ENCODE measurements at regions not wholly inside any gene's neighbourhood (a gene's known extent, or its start where the extent isn't known, plus 50 kb on each side); places are given as distances from the start of the nearest gene placed in this dataset.

GRCh38 chr10:43965918-43966570, 317.4 kb upstream of the ZNF32 start:
- no peak for DNase-seq

- peak; percentile 63 for DNase-seq
These were observed 316.6 kb upstream of the ZNF32 start for GRCh38 chr10:43965033-43965917.

GRCh38 chr10:43964486-43964885, 315.8 kb upstream of the ZNF32 start:
- no peak for DNase-seq

- DNase-seq = no peak
These were observed 315.2 kb upstream of the ZNF32 start for GRCh38 chr10:43963793-43964425.

GRCh38 chr10:43963379-43963778, 314.7 kb upstream of the ZNF32 start:
- no peak for DNase-seq

- no peak for DNase-seq
These were observed 313.9 kb upstream of the ZNF32 start for GRCh38 chr10:43962346-43963191.

- DNase-seq = no peak
These were observed 313.1 kb upstream of the ZNF32 start for GRCh38 chr10:43961523-43962345.

- no peak for DNase-seq
These were observed 312.3 kb upstream of the ZNF32 start for GRCh38 chr10:43960981-43961380.

- no peak for DNase-seq
These were observed 311.8 kb upstream of the ZNF32 start for GRCh38 chr10:43960477-43960876.

- no peak for DNase-seq
These were observed 311.4 kb upstream of the ZNF32 start for GRCh38 chr10:43960135-43960415.

GRCh38 chr10:43959364-43960134, 310.9 kb upstream of the ZNF32 start:
- DNase-seq = no peak

- DNase-seq = no peak
These were observed 310.3 kb upstream of the ZNF32 start for GRCh38 chr10:43958964-43959363.

GRCh38 chr10:43958071-43958432, 309.4 kb upstream of the ZNF32 start:
- DNase-seq = no peak

GRCh38 chr10:43957267-43958070, 308.8 kb upstream of the ZNF32 start:
- DNase-seq = no peak

- no peak for DNase-seq
These were observed 307.3 kb upstream of the ZNF32 start for GRCh38 chr10:43955978-43956377.

GRCh38 chr10:43955002-43955596, 306.4 kb upstream of the ZNF32 start:
- DNase-seq = no peak

GRCh38 chr10:43953672-43954071, 305.0 kb upstream of the ZNF32 start:
- DNase-seq = no peak

- no peak for DNase-seq
These were observed 304.1 kb upstream of the ZNF32 start for GRCh38 chr10:43952760-43953159.

- DNase-seq = no peak
These were observed 300.7 kb upstream of the ZNF32 start for GRCh38 chr10:43949351-43949750.

GRCh38 chr10:43946445-43946844, 297.8 kb upstream of the ZNF32 start:
- no peak for DNase-seq

Measured in hematopoietic multipotent progenitor cell treated with erythropoietin and hydrocortisone succinate and interleukin-3 and kit ligand, for 4 days (in vitro differentiated cells).